NT2/D1 (cell line): ENCODE measurements at regions not wholly inside any gene's neighbourhood (a gene's known extent, or its start where the extent isn't known, plus 50 kb on each side); places are given as distances from the start of the nearest gene placed in this dataset.
A peak's percentile ranks its signal among the peaks of the same experiment; 100 is the strongest.
"Not testable (repeated sequence)": the region's sequence is repeated elsewhere in the genome, so short reads cannot be mapped to it uniquely, and the experiment has no call there.

ENCODE experiments used
- DNase-seq: peaks from one replicate; pipeline ENCODE4 v3.0.0-alpha.2; 2011; ENCODE audit warnings: low read depth, low spot score
- H3K27me3 ChIP-seq: 2 replicates; pipeline ENCODE4 v1.6.0; 2011; ENCODE audit warnings: mild to moderate bottlenecking; ENCODE audit not compliant: insufficient read length, insufficient read depth
- H3K36me3 ChIP-seq: 2 replicates; pipeline ENCODE4 v1.6.1; 2011; ENCODE audit warnings: mild to moderate bottlenecking, low read length, mixed read lengths; ENCODE audit not compliant: insufficient read depth, insufficient read length
- H3K4me1 ChIP-seq: 2 replicates; pipeline ENCODE4 v1.5.1; 2011; ENCODE audit not compliant: insufficient read depth, insufficient read length
- H3K4me3 ChIP-seq: 2 replicates; pipeline ENCODE4 v1.5.1; 2011; ENCODE audit warnings: low read depth; ENCODE audit not compliant: insufficient read length
- H3K9ac ChIP-seq: 2 replicates; pipeline ENCODE4 v1.6.0; 2011; ENCODE audit warnings: low read depth; ENCODE audit not compliant: insufficient read length
- H3K9me3 ChIP-seq: 2 replicates; pipeline ENCODE4 v1.5.1; 2011; ENCODE audit warnings: mild to moderate bottlenecking, low read length; ENCODE audit not compliant: insufficient read depth
- SUZ12 ChIP-seq: IDR thresholded peaks from 2 replicates; pipeline ENCODE4 v1.6.1; 2011; ENCODE audit not compliant: insufficient read length, insufficient read depth; ENCODE audit errors: extremely low read depth
- YY1 ChIP-seq: IDR thresholded peaks from 2 replicates; pipeline ENCODE4 v1.6.1; 2011; ENCODE audit not compliant: insufficient read length, insufficient read depth
- ZNF274 ChIP-seq: IDR thresholded peaks from 2 replicates; pipeline ENCODE4 v1.6.1; 2011; ENCODE audit warnings: mild to moderate bottlenecking, low read depth, low read length

GRCh38 chr18:73381016-73381698 is 513.4 kb upstream of the NETO1 start:
- no peak for DNase-seq
- H3K9ac ChIP-seq = no peak overlapping the region
- no peak overlapping the region for H3K4me3 ChIP-seq
- no peak for TF ChIP-seq ZNF274
- no peak for TF ChIP-seq SUZ12
- no peak for TF ChIP-seq YY1
- no peaks in the 10 kb centered on the region for H3K4me1 ChIP-seq
- H3K36me3 ChIP-seq = no peaks in the 10 kb centered on the region
- H3K9me3 ChIP-seq = no peaks in the 10 kb centered on the region
- H3K27me3 ChIP-seq = no peaks in the 10 kb centered on the region

DNA sequence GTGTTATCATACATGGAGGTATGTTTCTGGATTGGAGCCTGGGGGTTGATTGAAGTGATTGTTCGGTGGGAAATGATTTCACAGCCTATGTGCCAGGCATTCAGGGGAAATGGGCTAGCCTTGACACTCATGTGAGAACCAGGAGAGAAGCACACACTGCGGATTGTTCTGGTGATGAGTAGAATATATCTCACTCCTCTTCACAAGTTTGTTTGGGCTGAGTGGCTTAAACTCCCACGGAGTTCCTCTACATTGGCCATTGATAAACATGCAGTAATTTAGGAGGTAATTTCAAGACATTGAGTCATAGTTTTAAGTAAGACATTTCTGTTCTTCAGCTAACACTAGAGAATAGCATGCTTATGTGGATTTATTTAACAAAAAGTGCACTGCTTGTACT is 498.9 kb upstream of the NETO1 start:
- Histone ChIP-seq H3K4me1 (no peaks in the 10 kb centered on the region), H3K36me3 (no peaks in the 10 kb centered on the region), H3K9ac (no peak overlapping the region), H3K4me3 (no peak overlapping the region), H3K9me3 (no peaks in the 10 kb centered on the region), H3K27me3 (no peaks in the 10 kb centered on the region)
- TF ChIP-seq YY1 = no peak
- TF ChIP-seq ZNF274 = no peak
- no peak for TF ChIP-seq SUZ12
- DNase-seq = no peak

GRCh38 chr18:73365018-73365417 is 497.2 kb upstream of the NETO1 start:
- DNase-seq = no peak
- Histone ChIP-seq H3K4me1 (no peaks in the 10 kb centered on the region), H3K9me3 (no peaks in the 10 kb centered on the region), H3K36me3 (no peaks in the 10 kb centered on the region), H3K4me3 (no peak overlapping the region), H3K9ac (no peak overlapping the region), H3K27me3 (no peaks in the 10 kb centered on the region)
- TF ChIP-seq SUZ12 (no peak), ZNF274 (no peak), YY1 (no peak)

- Histone ChIP-seq H3K4me3 (no peak overlapping the region), H3K9ac (no peak overlapping the region)
- no peak for TF ChIP-seq ZNF274
- TF ChIP-seq YY1 = no peak
- no peak for TF ChIP-seq SUZ12
These were observed 487.3 kb upstream of the NETO1 start for GRCh38 chr18:73355121-73355520.

DNA sequence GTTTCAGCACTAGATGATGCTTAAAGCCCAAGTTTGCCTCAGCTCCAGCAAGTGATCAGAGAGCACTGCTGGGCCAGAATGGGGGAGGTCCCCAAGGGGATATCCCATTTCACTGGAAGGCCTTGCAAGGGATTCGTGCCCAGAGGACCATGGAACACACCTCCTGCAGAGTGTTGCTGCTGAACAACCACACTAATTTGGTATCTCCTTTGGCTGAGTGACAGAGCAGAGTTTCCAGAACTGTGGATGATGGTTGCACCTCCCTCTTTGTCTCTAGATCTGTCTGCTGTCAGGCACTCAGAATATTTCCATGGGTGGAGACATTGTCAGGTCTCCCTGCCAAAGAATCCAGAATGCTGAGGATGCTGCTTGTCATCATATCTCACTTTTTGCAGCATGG is 484.8 kb upstream of the NETO1 start:
- no peaks in the 10 kb centered on the region for H3K4me1 ChIP-seq
- no peak for DNase-seq
- H3K9me3 ChIP-seq = no peaks in the 10 kb centered on the region
- no peak overlapping the region for H3K9ac ChIP-seq
- no peaks in the 10 kb centered on the region for H3K27me3 ChIP-seq
- TF ChIP-seq ZNF274 (no peak), YY1 (no peak), SUZ12 (no peak)
- H3K4me3 ChIP-seq = no peak overlapping the region
- no peaks in the 10 kb centered on the region for H3K36me3 ChIP-seq

More at GRCh38 chr18:73355121-73355520, 487.3 kb upstream of the NETO1 start:
- Histone ChIP-seq H3K4me1 (no peaks in the 10 kb centered on the region), H3K9me3 (no peaks in the 10 kb centered on the region), H3K27me3 (no peaks in the 10 kb centered on the region), H3K36me3 (no peaks in the 10 kb centered on the region)
- DNase-seq = no peak

DNA sequence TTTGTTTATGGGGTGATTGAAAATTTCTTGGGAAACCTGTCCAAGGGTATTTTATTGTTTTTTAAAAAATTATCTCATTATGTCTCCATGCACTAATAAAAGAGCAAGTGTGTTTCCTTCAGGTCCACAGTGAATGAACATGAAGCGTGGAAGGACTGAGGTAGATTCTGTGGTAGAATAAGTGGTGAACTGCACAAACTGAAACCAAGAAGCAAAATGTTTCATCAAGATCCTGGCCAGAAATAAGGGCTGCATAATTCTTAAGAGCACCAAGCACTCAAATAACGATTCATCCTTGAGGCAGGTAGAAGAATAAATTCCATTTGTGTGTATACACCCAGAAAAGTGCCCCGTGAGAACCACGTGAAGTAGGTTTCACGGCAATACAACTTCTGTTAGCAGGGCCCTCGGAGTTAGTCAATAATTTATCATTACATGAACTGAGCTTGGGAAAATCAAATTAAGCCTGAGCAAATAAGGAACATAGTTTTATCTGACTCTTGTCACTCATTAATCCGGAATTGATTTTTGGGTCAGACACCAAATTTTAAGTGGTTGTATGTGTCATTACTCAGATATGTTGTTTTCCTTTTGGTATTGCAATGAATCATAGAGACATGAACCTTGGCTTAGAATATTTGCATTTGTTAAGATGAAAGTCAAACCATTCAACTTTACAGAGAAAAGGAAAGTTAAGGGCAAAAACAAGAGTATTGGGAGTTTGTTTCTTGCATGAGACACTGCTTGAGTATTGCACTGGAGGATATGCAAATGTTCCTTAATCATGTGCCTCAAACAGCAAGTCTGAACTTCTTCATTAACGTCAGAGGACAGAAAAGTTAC is 472.6 kb upstream of the NETO1 start:
- Histone ChIP-seq H3K36me3 (no peaks in the 10 kb centered on the region), H3K4me3 (no peak overlapping the region), H3K9me3 (no peaks in the 10 kb centered on the region), H3K27me3 (no peaks in the 10 kb centered on the region), H3K9ac (no peak overlapping the region), H3K4me1 (no peaks in the 10 kb centered on the region)
- DNase-seq = no peak
- no peak for TF ChIP-seq SUZ12
- TF ChIP-seq YY1 = no peak
- TF ChIP-seq ZNF274 = no peak

- Histone ChIP-seq H3K9ac (no peak overlapping the region), H3K9me3 (no peaks in the 10 kb centered on the region), H3K4me1 (no peaks in the 10 kb centered on the region), H3K4me3 (no peak overlapping the region), H3K27me3 (no peaks in the 10 kb centered on the region), H3K36me3 (no peaks in the 10 kb centered on the region)
- peak; percentile 5 for DNase-seq
- no peak for TF ChIP-seq YY1
- no peak for TF ChIP-seq ZNF274
- no peak for TF ChIP-seq SUZ12
These were observed 463.5 kb upstream of the NETO1 start for GRCh38 chr18:73331212-73331772.

GRCh38 chr18:73330106-73330505 is 462.3 kb upstream of the NETO1 start:
- DNase-seq, H3K36me3 ChIP-seq, H3K9me3 ChIP-seq, H3K27me3 ChIP-seq, H3K9ac ChIP-seq, H3K4me1 ChIP-seq, H3K4me3 ChIP-seq: not testable (repeated sequence)

GRCh38 chr18:73324187-73324831 is 456.5 kb upstream of the NETO1 start:
- not testable (repeated sequence) for H3K9me3 ChIP-seq, H3K4me1 ChIP-seq, H3K9ac ChIP-seq, H3K4me3 ChIP-seq, H3K36me3 ChIP-seq, H3K27me3 ChIP-seq, DNase-seq
